Prostate gland (tissue), 2 donors: ENCODE measurements at regions not wholly inside any gene's neighbourhood (a gene's known extent, or its start where the extent isn't known, plus 50 kb on each side); places are given as distances from the start of the nearest gene placed in this dataset.

Source experiments
- DNase-seq: peaks from one replicate; pipeline ENCODE4 v3.0.0-alpha.2; 2019; ENCODE audit warnings: low spot score
- H3K27ac ChIP-seq, 2 donors: fragments of 200-600 bp; sonication (generic); 2 replicates each; pipeline ENCODE4 v1.5.1; 2017 to 2019
- H3K27me3 ChIP-seq: fragments of 200-600 bp; sonication (generic); replicated peaks from 2 replicates; pipeline ENCODE4 v1.5.1; 2019; ENCODE audit not compliant: insufficient read depth
- H3K36me3 ChIP-seq, 2 donors: fragments of 200-600 bp; sonication (generic); 1 replicate in 1 of 2; 2 replicates in 1 of 2; pipeline versions ENCODE4 v1.5.1 to v1.8.1; 2017 to 2019
- H3K4me1 ChIP-seq: fragments of 200-600 bp; sonication (generic); replicated peaks from 2 replicates; pipeline ENCODE4 v1.5.1; 2019
- H3K4me3 ChIP-seq, 2 donors: fragments of 200-600 bp; sonication (generic); 2 replicates each; pipeline ENCODE4 v1.5.1; 2017 to 2019
- H3K9me3 ChIP-seq: fragments of 200-600 bp; sonication (generic); 2 replicates; pipeline ENCODE4 v1.5.1; 2017
- POLR2A ChIP-seq: fragments of 450-650 bp; IDR thresholded peaks from one replicate; pipeline ENCODE4 v1.6.1; 2016; ENCODE audit warnings: antibody characterized with exemption, mild to moderate bottlenecking
- POLR2AphosphoS5 ChIP-seq: sonication (generic); formaldehyde crosslinking; IDR thresholded peaks from one replicate; pipeline ENCODE4 v1.6.1; 2017; ENCODE audit warnings: antibody characterized with exemption
- WGBS: methylation state at CpG from one replicate; pipeline ENCODE4 v1.1.5; 2018; 5-methylcytosine and 5-hydroxymethylcytosine counted together
- intact Hi-C: fragments of 100-400 bp; cut with DNase I; formaldehyde crosslinking; loops from one replicate; pipeline ENCODE4 v1.14.2; 2022
- TF ChIP-seq, protein P1 (sequence below), 4 experiments: fragments of 200-600 bp in 2 of 4; fragments of 450-650 bp in 2 of 4; sonication (generic) in 2 of 4; IDR thresholded peaks; 1 replicate in 3 of 4; 2 replicates in 1 of 4; pipeline ENCODE4 v1.5.1; 2016 to 2019; ENCODE audit warnings: antibody characterized with exemption in 4 of 4, mild to moderate bottlenecking in 2 of 4, moderate library complexity in 2 of 4

DNA sequence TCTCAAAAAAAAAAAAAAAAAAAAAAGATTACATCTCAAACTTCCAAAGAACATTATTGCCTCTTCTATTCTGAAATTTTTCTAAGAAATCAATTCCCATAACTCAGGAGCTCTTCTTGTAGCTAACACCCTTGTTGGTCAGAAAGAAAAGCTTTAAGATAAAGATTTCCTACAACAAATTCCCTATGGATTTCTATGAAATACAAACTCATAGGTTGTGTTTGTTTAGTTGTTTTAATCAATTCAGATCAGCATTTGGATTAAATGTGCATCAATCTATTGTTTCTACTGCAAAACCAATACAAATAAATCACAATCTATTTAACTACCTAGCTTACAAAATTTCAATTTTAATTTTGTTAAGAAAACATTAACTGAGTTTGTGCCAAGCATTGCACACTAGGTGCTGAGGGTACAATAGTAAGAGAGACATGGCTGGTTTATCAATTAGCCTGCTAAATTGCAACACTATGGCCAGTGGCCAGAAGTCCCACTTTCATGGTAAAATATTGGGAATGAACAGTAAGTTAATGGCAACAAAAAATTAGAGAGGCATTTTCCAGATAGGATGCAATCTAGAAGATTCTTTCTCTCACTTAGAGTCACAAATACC lies 80.2 kb upstream of the MYCN start:
- H3K9me3 ChIP-seq: no peaks in the 10 kb centered on the region
- no peaks in the 10 kb centered on the region for H3K27me3 ChIP-seq
- intact Hi-C loops: no loop called here
- H3K36me3 ChIP-seq: no peaks in the 10 kb centered on the region
- no peak overlapping the region for H3K27ac ChIP-seq
- no peak overlapping the region for H3K4me3 ChIP-seq
- DNase-seq: no peak
- H3K4me1 ChIP-seq: no peaks in the 10 kb centered on the region
- TF ChIP-seq, protein P1, sequence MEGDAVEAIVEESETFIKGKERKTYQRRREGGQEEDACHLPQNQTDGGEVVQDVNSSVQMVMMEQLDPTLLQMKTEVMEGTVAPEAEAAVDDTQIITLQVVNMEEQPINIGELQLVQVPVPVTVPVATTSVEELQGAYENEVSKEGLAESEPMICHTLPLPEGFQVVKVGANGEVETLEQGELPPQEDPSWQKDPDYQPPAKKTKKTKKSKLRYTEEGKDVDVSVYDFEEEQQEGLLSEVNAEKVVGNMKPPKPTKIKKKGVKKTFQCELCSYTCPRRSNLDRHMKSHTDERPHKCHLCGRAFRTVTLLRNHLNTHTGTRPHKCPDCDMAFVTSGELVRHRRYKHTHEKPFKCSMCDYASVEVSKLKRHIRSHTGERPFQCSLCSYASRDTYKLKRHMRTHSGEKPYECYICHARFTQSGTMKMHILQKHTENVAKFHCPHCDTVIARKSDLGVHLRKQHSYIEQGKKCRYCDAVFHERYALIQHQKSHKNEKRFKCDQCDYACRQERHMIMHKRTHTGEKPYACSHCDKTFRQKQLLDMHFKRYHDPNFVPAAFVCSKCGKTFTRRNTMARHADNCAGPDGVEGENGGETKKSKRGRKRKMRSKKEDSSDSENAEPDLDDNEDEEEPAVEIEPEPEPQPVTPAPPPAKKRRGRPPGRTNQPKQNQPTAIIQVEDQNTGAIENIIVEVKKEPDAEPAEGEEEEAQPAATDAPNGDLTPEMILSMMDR (IDR thresholded peaks at IDR 0.05): no peak
- TF ChIP-seq POLR2AphosphoS5: no peak
- TF ChIP-seq POLR2A: no peak

DNA sequence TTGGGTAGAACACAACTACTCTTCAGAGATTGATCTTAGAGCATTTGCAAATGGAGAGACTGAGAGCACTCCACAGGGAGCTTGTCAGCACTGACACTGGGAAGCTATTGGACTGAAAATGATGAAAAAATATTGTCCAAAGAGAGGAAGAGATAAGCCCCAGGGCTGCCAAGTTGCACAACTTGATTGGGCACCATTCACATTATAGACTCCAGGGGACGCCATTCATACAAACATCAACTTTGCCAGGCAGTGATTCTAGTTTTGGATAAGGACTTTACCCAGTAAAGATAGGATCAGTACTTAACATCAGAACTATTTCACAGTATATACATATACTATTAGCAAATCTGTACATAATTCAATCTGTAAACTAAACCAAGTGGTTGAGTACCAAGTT lies 79.6 kb upstream of the MYCN start:
- H3K4me3 ChIP-seq: no peak overlapping the region
- H3K9me3 ChIP-seq: no peaks in the 10 kb centered on the region
- 17% methylated on average over 1 of the region's 1 CpG for WGBS
- TF ChIP-seq POLR2AphosphoS5 (no peak), POLR2A (no peak)
- TF ChIP-seq, protein P1 (IDR thresholded peaks at IDR 0.05): no peak
- DNase-seq: no peak
- no peaks in the 10 kb centered on the region for H3K4me1 ChIP-seq
- H3K27me3 ChIP-seq: no peaks in the 10 kb centered on the region
- H3K27ac ChIP-seq: no peak overlapping the region
- intact Hi-C loops: no loop called here
- no peaks in the 10 kb centered on the region for H3K36me3 ChIP-seq

DNA sequence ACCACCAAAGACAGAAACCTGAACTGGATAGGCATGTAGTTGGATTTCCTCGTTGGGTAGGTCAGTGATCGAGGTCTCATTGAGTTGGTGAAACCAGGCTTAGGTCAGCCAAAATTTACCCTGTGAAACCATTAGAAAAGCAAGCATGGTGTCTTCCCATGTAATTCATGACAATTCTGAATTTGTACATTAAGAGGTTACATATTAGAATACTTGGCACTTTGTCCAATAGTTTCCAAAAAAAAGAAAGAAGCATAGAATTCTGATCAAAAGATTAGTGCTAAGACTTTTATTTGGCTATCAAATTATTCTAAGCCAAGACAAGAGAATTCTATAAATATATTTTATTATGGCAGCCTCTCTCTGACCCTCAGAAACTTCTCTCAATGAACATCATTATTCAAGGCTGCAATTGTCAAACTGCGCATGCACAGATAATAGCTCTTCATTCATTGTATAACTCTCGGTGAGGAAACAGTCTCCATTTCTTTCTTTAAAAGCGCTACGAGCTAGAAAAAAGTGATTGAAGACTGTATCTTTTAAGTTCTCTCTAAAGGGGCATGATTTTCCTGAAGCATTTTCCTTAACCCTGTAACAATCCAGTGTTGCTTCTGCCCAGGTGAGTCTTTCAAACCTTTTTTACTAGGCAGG lies 79.1 kb upstream of the MYCN start:
- Histone ChIP-seq H3K4me3 (no peak overlapping the region), H3K36me3 (no peaks in the 10 kb centered on the region), H3K27ac (no peak overlapping the region), H3K27me3 (no peaks in the 10 kb centered on the region), H3K4me1 (no peaks in the 10 kb centered on the region), H3K9me3 (no peaks in the 10 kb centered on the region)
- intact Hi-C loops: no loop called here
- TF ChIP-seq POLR2AphosphoS5 (no peak), POLR2A (no peak)
- TF ChIP-seq, protein P1 (IDR thresholded peaks at IDR 0.05): no peak
- WGBS: 42% methylated on average over 6 of the region's 6 CpGs
- DNase-seq: no peak

DNA sequence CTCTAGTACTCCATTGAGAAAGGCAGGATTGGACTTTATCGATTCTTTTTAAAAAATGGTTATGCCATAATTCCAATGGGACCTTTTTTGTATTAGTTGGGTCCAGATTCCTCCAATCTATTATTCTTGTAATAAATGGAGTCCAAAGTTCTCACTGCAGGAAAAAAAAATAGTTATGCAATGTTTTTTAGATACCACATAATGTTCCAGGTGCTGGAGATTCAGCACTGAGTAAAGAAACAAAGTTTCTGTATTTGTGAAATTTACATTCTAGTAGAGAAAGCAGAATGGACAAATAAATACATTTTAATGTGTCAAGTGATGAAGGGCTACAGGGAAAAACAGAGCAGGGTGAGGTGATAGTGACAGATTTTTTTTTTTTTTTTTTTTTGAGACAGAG lies 78.5 kb upstream of the MYCN start:
- DNase-seq: no peak
- intact Hi-C loops: no loop called here
- no peak for TF ChIP-seq POLR2AphosphoS5
- no peaks in the 10 kb centered on the region for H3K4me1 ChIP-seq
- H3K36me3 ChIP-seq: no peaks in the 10 kb centered on the region
- H3K4me3 ChIP-seq: no peak overlapping the region
- H3K27me3 ChIP-seq: no peaks in the 10 kb centered on the region
- 94% methylated on average over 1 of the region's 1 CpG for WGBS
- H3K9me3 ChIP-seq: no peaks in the 10 kb centered on the region
- H3K27ac ChIP-seq: no peak overlapping the region

DNA sequence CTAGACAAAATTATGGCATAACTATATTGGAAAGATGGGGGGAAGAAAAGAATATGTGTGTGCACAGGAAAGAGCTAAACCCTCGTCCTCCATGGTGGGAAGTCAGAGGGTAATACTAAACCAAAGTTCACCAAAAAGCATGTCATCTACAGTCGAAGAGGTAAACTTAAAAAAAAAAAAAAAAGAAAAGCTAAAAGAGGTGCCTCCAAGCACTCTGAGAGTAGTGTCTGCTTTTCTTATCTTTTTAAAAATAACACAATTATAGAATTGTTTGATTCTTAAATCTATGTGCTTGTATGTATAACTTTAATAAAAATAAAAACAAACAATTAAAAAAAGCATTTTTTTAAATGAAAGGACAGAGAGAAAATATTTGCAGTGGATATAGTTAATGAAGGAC lies 77.3 kb upstream of the MYCN start:
- TF ChIP-seq POLR2AphosphoS5 (no peak), POLR2A (no peak)
- TF ChIP-seq, protein P1 (IDR thresholded peaks at IDR 0.05): no peak
- H3K27ac ChIP-seq: no peak overlapping the region
- no peaks in the 10 kb centered on the region for H3K9me3 ChIP-seq
- H3K4me1 ChIP-seq: no peaks in the 10 kb centered on the region
- WGBS: 74% methylated on average over 2 of the region's 2 CpGs
- intact Hi-C loops: no loop called here
- no peaks in the 10 kb centered on the region for H3K36me3 ChIP-seq
- no peaks in the 10 kb centered on the region for H3K27me3 ChIP-seq
- no peak overlapping the region for H3K4me3 ChIP-seq
- no peak for DNase-seq
